IPS-18c (cell line): ENCODE measurements at regions not wholly inside any gene's neighbourhood (a gene's known extent, or its start where the extent isn't known, plus 50 kb on each side); places are given as distances from the start of the nearest gene placed in this dataset.
"Not testable (repeated sequence)": the region's sequence is repeated elsewhere in the genome, so short reads cannot be mapped to it uniquely, and the experiment has no call there.

Experiments
- H3K4me3 ChIP-seq: 2 replicates; pipeline ENCODE4 v1.7.0; 2013; ENCODE audit warnings: low read depth, mild to moderate bottlenecking, low read length, moderate library complexity; ENCODE audit not compliant: insufficient read depth
- H3K9me3 ChIP-seq: one replicate; pipeline ENCODE4 v1.6.1; 2013; ENCODE audit warnings: mild to moderate bottlenecking, low read length, moderate library complexity; ENCODE audit not compliant: control insufficient read depth, insufficient read depth

DNA sequence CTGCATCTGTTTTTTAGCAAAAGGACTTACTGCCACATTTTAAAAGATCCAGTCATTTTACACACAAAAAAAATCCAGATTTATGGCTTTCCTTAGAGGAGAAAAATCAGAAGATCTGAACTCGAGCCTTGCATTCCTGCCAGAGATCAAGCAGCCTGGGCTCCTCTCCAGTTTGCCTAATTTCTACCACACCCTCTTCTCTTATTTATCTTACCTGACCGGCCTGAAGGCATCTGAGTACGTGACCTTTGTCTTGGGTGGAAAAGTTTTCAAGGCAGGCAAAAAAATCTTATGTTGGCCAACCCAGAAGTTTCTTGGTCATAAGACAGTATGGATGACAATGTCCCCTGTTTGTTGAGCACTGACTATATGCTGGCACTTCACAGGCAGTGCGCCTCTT is 60.3 kb downstream of the CHRD start:
- H3K4me3 ChIP-seq, result no peak overlapping the region
- no peaks in the 10 kb centered on the region for H3K9me3 ChIP-seq

DNA sequence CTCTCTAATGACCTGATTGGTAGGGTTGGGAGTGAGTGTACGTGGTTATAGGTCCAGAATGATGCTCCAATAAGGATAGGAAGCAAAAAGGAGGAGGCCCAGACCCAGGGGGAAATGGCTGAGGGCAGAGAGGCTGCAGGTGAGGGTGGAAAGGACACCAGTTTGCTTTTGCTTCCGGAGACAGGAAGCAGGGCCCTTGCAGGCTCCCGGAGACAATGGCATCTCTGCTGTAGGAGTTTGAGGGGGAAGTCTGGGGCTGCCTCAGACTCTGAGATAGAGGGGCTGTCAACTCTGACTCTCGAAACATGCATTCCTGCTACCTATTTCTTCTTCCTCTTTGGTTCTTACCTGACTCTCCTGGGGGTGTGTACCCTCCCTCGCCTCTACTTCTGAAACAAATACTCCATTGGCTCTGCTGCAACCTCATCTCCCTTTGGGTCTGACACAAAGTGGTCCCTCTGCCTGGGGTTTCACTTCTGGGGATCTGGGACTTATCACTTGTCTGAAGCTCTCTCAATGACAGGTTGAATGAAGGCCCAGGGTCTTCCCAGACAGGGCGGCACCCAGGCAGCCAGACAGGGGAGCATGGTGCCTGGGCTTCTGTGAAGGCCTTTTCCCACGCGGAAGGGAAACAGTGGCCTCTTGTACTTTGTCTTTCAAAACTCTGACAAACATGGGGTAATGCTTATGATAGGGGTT is 61.5 kb downstream of the CHRD start:
- H3K4me3 ChIP-seq, result no peak overlapping the region
- no peaks in the 10 kb centered on the region for H3K9me3 ChIP-seq

DNA sequence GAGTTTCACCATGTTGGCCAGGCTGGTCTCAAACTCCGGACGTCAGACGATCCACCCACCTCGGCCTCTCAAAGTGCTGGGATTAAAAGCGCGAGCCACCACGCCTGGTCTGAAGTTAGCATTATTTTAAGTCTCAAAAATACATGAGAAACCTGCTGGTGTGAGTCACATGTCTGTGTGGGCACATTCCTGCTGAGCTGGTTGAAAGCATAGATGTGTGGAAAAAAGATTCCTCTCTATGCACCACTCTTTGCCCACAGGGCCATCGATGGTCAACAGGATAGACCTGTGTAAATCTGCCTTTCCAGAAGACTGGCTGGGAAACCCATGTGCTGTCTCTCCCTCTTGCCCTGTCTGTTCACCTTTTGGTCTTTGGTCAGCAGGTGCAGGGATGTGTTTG is 63.5 kb downstream of the CHRD start:
- Histone ChIP-seq H3K4me3 (no peak overlapping the region), H3K9me3 (no peaks in the 10 kb centered on the region)

DNA sequence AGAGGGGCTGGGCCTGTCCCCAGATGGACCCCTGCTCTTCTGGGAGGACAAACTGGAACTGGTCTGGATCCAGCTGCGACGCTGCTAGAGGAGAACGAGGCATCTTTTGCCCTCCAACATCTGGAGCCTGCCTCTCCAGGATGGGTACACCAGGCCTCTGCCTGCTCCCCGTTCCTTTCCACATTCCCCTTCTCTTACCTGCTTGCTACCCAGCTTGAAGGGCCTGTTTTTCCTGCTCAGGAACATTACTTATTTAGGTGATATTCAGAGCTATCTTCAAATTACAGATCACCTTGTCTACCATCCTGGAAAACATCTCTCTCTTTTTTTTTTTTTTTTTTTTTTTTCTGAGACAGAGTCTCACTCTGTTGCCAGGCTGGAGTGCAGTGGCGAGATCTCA is 64.0 kb downstream of the CHRD start:
- no peak overlapping the region for H3K4me3 ChIP-seq

DNA sequence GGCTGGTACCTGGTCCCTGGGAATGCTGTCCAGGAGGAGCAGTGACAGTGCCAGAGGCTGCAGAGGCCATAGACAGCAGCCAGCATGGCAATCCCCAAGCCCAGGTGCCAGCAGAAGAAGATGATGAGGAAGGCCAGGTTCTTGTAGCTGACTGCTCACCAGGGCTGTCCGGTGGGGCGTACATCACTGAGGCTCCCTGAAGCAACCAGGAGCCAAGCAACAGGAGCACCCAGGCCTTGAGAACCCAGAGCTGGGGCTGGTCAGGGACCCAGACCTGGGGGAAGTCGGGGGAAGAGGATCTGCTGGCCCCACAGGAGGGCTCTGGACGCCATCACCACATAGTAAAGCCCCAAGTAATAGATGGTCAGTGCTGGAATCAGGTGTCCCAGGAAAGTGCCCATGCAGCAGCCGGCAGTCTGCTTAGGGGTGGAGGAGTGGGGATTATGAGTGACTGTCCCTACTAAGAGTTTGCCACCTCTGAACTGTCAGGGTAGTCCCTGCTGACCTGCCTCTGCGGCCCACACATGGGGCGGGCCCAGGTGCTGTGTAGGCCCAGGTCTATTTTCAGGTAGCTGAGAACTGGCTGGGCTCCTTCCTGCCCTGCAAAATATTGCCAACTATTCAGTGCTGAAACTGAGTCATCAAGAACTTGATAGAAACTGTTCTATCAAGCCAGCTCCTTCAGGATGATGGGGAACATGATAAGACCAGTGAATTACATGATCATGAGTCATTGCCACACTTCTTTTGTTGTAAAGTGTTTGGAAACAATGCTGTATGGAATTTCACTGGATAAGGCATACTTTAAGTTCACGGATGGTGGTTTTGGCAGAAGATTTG is 68.7 kb downstream of the CHRD start:
- Histone ChIP-seq H3K9me3 (no peaks in the 10 kb centered on the region), H3K4me3 (no peak overlapping the region)

More for the DNA sequence above, 64.0 kb downstream of the CHRD start:
- H3K9me3 ChIP-seq, result no peaks in the 10 kb centered on the region

DNA sequence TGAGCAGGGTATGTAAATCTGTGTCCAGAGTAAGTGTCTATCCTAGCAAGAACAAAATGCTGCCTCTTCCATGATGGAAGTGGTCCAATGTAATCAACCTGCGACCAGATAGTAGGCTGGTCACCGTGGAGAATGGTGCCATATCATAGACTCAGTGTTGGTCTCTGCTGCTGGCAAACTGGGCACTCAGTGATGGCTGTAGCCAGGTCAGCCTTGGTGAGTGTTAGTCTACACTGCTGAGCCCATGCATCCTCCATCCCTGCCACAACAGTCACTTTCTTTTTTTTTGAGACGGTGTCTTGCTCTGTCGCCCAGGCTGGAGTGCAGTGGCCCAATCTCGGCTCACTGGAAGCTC is 69.3 kb downstream of the CHRD start:
- Histone ChIP-seq H3K4me3 (no peak overlapping the region), H3K9me3 (no peaks in the 10 kb centered on the region)

DNA sequence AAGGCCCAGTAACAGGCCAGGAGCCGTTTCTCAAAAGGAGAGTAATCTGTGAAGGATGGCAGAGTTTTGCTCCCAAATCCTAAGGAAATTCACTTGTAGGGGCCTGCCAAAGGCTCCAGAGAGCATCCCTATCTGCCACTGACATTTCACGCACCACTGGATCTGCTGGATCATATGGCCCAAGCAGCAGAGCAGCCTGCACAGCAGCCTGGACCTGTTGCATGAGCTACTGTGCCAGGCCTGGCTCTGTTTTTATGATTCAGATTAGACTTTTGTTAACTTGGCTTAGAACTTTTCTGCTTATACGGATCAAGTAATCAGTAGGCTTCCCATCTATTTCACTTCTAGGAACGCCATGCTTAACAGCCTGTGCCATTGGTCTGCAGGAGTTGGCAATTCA is 70.7 kb downstream of the CHRD start:
- H3K4me3 ChIP-seq, result no peak overlapping the region
- H3K9me3 ChIP-seq, result no peaks in the 10 kb centered on the region

DNA sequence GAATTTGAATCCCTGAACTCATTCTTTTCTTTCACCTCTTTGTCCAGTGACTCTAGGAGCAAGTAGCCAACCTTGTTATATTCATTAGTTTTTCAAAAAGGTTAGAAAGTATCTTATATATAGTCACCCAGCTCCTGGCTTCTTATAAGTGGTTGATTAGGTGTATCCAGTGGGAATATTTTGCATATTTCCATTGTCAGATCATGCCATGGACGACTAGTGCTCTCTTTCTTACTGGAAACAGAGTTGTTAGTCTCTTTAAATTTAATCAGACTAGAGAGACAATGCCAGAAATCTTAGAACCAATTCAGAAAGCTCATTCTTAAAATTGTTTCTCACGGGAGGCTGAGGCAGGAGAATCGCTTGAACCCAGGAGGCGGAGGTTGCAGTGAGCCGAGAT is 73.4 kb downstream of the CHRD start:
- H3K4me3 ChIP-seq, result no peak overlapping the region

DNA sequence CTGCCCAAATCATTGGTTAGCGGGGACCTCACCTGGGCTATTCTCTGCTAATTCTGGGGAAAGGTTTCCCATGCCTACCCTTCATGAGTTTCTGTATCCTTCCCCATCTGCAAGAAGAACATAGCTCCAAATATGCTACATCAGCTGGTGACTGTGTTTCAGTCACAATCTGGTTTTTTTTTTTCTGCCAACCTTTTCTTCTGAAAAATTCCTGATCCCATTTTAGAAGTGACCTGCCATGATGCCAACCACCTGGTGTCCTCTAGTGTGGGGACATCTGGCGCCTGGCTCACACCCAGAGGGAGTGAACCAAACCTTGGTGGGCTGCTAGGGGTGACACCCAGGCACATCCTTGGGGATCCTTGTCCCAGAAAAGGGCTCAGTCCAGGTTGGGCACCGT is 76.1 kb downstream of the CHRD start:
- no peak overlapping the region for H3K4me3 ChIP-seq
- H3K9me3 ChIP-seq, result no peaks in the 10 kb centered on the region

More for the DNA sequence above, 73.4 kb downstream of the CHRD start:
- H3K9me3 ChIP-seq, result no peaks in the 10 kb centered on the region

DNA sequence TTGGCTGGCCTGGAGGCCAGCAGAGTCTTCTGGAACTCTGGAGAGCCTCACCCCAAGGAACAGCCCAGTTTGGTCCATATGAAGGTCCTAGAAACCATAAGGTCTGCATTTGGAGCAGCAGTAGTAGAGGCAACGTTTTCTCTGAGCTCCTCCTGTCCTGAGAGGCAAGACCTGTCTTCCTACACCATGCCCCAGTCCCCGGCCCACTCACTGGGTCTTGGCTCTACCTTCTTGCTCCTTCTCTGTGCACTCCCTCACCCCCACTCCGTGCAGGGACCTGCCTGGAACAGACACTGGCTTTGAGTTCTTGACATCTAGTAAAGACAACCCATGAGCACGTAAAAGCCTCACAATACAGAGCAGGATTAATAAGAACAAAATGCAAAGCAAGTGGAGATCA is 76.6 kb downstream of the CHRD start:
- Histone ChIP-seq H3K9me3 (no peaks in the 10 kb centered on the region), H3K4me3 (no peak overlapping the region)

DNA sequence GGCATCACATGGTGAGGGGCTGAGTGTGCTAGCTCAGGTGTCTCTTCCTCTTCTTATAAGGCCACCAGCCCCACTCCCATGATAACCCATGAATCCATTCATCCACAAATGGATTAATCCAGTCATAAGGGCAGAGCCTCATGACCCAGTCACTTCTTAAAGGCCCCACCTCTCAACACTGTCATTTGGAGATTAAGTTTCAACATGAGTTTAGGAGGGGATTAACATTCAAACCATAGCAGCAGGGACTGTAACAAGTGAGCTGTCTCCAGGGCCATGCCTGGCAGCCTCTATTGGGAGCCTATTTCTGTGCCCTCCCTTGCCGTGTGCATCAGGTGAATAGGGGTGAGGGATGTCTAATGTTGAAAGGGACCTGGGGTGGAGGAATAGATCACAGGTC is 77.5 kb downstream of the CHRD start:
- no peak overlapping the region for H3K4me3 ChIP-seq

DNA sequence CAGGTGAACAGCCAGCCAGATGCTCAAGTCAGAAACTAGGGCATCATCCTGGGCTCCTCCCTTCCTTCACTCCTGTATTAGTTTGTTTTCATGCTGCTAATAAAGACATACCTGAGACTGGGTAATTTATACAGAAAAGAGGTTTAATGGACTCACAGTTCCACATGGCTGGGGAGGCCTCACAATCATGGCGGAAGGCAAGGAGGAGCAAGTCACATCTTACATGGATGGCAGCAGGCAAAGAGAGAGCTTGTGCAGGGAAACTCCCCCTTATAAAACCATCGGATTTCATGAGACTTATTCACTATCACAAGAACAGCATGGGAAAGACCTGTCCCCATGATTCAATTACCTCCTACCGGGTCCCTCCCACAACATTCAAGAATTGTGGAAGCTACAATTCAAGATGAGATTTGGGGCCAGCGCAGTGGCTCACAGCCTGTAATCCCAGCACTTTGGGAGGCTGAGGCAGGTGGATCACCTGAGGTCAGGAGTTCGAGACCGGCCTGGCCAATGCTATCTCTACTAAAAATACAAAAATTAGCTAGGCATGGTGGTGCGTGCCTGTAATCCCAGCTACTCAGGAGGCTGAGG is 78.0 kb downstream of the CHRD start:
- not testable (repeated sequence) for H3K4me3 ChIP-seq, H3K9me3 ChIP-seq

More for the DNA sequence above, 77.5 kb downstream of the CHRD start:
- H3K9me3 ChIP-seq, result no peaks in the 10 kb centered on the region

DNA sequence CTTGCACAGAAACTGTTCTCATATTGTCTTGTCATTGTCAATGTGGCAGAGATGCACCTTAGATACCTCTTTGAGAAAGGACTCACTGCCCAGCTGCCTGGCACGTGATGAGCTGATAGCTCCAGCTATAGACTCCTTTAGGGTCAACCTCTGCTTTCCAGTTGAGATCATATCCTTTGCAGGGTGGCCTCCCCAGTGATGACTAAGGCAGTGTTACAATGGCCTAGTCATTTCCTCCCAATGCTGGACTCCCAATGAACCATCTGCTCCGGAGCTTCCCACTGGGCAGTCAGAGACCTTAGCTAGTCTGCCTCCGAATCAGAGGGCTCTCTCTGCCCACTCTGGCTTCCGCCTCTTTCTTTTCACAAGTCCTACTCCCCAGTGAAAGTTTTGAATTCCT is 79.5 kb downstream of the CHRD start:
- H3K9me3 ChIP-seq, result no peaks in the 10 kb centered on the region
- no peak overlapping the region for H3K4me3 ChIP-seq

DNA sequence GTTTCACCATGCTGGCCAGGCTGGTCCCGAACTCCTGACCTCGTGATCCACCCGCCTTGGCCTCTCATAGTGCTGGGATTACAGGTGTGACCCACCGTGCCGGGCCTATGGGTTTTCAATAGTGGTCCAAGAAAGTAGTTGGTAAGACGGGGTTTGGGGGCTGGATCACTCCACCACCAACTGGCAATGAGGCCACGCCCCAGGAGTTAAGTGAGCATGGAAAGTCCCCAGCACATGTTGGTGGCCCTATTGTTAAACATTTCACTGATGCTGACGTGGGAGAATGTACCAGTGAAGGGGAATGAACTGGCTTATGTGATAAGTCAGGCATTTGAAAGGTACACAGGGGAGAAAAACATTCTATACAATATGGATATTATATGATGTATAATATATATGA is 80.4 kb downstream of the CHRD start:
- no peaks in the 10 kb centered on the region for H3K9me3 ChIP-seq

DNA sequence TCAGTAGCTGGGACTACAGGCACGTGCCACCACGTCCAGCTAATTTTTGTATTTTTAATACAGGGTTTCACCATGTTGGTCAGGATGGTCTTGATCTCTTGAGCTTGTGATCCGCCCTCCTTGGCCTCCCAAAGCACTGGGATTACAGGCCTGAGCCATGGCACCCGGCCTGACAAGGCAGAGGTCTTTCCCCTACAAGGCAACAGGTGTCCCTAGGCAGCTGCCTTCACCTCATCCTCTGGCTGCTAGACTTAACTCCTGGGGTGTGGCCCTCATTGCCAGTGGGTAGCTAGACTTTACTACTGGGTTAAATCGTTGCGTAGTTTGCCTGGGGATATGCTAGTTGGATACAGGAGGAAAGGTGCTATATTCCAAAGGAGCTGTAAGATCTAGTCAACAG is 81.4 kb downstream of the CHRD start:
- H3K4me3 ChIP-seq, result no peak overlapping the region
- H3K9me3 ChIP-seq, result no peaks in the 10 kb centered on the region

More for the DNA sequence above, 80.4 kb downstream of the CHRD start:
- H3K4me3 ChIP-seq, result no peak overlapping the region

DNA sequence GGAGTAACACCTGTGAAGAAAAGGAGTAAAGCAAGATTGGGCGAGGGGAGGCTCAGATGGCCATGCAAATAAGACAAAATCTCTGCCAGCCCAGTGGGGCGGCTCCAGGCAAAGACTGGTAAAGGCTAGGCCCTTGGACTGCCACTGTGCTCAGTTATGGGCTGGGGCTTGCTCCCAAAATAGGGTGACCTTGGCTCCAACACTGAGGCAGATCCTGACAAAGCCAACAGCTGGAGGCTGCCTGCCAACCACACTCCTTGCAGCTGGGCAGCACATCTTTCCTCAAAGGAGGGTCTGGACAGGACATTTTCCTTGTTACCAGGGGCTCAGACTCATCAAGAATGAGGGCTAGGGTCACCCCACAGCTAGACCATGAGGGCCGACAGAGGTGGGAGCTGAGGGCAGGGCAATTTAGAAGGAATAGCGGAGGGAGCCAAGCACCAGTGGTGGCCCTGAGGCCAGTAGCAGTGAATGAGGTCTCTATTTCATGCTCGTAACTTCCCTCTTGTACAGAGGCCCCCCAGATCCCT is 86.1 kb downstream of the CHRD start:
- Histone ChIP-seq H3K9me3 (peaks cover 2% of the 10 kb centered on the region), H3K4me3 (no peak overlapping the region)

DNA sequence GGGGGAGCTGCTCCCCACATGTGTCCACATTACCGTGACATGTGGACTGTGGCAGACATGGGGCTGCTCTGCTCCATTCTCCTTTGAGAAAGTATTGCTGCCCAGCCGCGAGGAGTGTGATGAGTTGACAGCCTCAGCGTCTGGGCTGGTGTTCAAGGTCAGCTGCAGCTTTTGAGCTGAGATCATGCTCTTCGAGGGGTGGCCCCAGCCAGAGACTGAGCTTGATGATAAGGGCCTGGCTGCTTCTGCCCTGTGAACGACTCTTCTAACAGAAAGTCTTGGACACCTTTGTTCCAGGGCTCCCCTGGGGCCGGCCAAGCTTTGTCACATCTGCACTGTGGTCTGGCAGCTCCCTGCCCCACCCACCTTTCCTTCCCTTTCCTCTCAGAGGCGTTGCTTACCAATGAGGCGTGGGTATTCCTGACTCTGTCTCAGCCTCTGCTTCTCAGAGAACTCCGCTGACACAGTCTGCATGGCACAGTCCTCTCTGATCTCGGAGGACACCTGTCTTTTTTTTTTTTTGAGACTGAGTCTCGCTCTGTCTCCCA is 86.6 kb downstream of the CHRD start:
- Histone ChIP-seq H3K4me3 (no peak overlapping the region), H3K9me3 (peaks cover 2% of the 10 kb centered on the region)

DNA sequence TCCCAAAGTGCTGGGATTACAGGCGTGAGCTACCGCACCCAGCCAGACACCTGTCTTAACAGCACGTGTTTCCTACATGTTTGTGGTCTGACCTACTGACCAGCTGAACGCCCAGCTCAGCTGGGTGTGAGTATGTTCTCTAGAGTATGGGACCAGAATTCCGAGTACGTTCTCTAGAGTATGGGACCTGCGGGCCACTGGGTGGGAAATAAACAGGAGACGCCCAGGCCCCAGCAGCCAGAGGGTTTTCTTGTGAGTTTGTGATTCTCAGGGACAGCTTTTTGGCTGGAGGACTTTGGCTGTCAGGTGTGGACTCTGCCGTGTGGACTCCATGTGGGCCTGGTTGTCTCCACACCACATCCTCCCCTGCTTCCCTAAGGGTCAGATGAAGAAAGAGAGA is 87.3 kb downstream of the CHRD start:
- peaks cover 2% of the 10 kb centered on the region for H3K9me3 ChIP-seq
- no peak overlapping the region for H3K4me3 ChIP-seq
